Activated naive CD8-positive, alpha-beta T cell treated with anti-CD3 and anti-CD28 coated beads, Interleukin-2, amount 10 ng/mL, durations not matched to agents 7 days and 5 days (primary cell): ENCODE measurements at regions not wholly inside any gene's neighbourhood (a gene's known extent, or its start where the extent isn't known, plus 50 kb on each side); places are given as distances from the start of the nearest gene placed in this dataset.
"Not testable (repeated sequence)": the region's sequence is repeated elsewhere in the genome, so short reads cannot be mapped to it uniquely, and the experiment has no call there.

Experiments used
- ATAC-seq: fragments of 150-1000 bp; cut with Tn5 transposase; one replicate; pipeline ENCODE4 v1.10.0; 2021; ENCODE audit warnings: low read depth, moderate library complexity
- POLR2A ChIA-PET: fragments of 350-600 bp; sonication (Branson Sonifier 250); formaldehyde crosslinking; loops from one replicate; lab custom pipeline; 2021; ENCODE audit warnings: antibody characterized with exemption; lab: Charles Lee
- DNase-seq: peaks from one replicate; pipeline ENCODE4 v3.0.0; 2021
- H3K27ac Mint-ChIP-seq: one replicate; pipeline ENCODE4 v1.8.0; 2022; ENCODE audit warnings: mild to moderate bottlenecking, mixed read lengths
- H3K27me3 Mint-ChIP-seq: one replicate; pipeline ENCODE4 v1.8.0; 2022; ENCODE audit warnings: mild to moderate bottlenecking, moderate library complexity, mixed read lengths
- H3K36me3 Mint-ChIP-seq: one replicate; pipeline ENCODE4 v1.8.0; 2021; ENCODE audit warnings: mild to moderate bottlenecking, mixed read lengths
- H3K4me1 Mint-ChIP-seq: one replicate; pipeline ENCODE4 v1.8.0; 2021; ENCODE audit warnings: mixed read lengths
- H3K4me3 Mint-ChIP-seq: one replicate; pipeline ENCODE4 v1.8.0; 2022; ENCODE audit warnings: mild to moderate bottlenecking, moderate library complexity, mixed read lengths
- H3K9me3 Mint-ChIP-seq: one replicate; pipeline ENCODE4 v1.8.0; 2021; ENCODE audit warnings: mixed read lengths

DNA sequence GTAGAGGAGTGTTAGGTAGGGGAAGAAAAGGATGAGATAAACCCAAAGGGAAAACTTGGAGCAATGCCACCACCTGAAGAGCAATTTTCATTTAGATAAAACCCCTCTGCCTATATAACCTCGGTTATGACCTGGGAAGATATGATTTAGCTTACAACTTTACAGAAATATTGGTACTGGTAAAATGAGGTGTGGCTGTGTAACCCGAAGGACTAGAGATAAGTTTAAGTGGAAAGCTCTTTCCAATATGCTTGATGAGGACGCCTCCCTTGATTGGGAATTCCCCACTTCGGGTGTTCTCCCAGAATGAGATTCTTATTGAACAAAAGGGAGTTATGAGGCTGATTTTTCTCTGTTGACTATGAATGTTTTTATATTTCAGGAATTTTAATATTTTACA lies 109.5 kb upstream of the CDK6 start:
- Mint-ChIP-seq H3K9me3 (peaks cover 12% of the 10 kb centered on the region), H3K36me3 (peaks cover 1% of the 10 kb centered on the region), H3K27ac (no peak overlapping the region), H3K27me3 (no peaks in the 10 kb centered on the region), H3K4me3 (no peak overlapping the region), H3K4me1 (no peaks in the 10 kb centered on the region)
- POLR2A ChIA-PET, result no interaction called here
- ATAC-seq (no peak), DNase-seq (no peak)

DNA sequence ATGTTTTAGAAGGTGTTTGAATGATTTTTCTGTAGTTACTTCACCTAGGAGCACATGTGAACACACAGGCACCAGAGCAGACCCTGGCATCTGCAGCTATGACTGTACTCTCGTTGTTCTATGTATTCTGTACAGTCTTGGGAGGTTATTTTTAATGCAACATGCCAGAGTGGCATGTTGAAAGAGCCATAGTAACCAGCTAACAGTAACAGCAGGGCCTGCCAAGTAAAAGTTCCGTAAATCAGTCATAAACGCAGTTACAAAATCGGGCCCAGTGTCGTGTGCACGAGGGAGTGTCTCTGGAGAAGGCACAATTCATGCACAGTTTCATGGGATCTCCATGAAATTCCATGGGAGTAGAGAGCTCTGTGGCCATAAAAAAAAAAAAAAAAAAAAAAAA lies 108.3 kb upstream of the CDK6 start:
- H3K4me3 Mint-ChIP-seq, result no peak overlapping the region
- H3K27ac Mint-ChIP-seq, result no peak overlapping the region
- H3K27me3 Mint-ChIP-seq, result no peaks in the 10 kb centered on the region
- peaks cover 1% of the 10 kb centered on the region for H3K36me3 Mint-ChIP-seq
- peaks cover 20% of the 10 kb centered on the region for H3K9me3 Mint-ChIP-seq
- no peak for ATAC-seq
- POLR2A ChIA-PET, result no interaction called here
- DNase-seq, result no peak
- no peaks in the 10 kb centered on the region for H3K4me1 Mint-ChIP-seq

DNA sequence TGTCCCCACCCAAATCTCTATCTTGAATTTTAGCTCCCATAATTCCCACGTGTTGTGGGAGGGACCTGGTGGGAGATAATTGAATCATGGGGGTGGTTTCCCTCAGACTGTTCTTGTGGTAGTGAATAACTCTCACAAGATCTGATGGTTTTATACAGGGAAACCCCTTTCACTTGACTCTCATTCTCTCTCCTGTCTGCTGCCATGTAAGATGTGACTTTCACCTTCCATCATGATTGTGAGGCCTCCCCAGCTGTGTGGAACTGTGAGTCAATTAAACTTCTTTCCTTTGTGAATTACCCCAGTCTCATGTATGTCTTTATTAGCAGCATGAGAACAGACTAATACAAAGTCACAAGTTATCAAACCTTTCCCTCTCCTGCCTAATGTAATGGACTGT lies 106.3 kb upstream of the CDK6 start:
- H3K4me1 Mint-ChIP-seq, H3K36me3 Mint-ChIP-seq, H3K27ac Mint-ChIP-seq, ATAC-seq, DNase-seq, H3K27me3 Mint-ChIP-seq, POLR2A ChIA-PET, H3K4me3 Mint-ChIP-seq: not testable (repeated sequence)
- peaks cover 28% of the 10 kb centered on the region for H3K9me3 Mint-ChIP-seq

DNA sequence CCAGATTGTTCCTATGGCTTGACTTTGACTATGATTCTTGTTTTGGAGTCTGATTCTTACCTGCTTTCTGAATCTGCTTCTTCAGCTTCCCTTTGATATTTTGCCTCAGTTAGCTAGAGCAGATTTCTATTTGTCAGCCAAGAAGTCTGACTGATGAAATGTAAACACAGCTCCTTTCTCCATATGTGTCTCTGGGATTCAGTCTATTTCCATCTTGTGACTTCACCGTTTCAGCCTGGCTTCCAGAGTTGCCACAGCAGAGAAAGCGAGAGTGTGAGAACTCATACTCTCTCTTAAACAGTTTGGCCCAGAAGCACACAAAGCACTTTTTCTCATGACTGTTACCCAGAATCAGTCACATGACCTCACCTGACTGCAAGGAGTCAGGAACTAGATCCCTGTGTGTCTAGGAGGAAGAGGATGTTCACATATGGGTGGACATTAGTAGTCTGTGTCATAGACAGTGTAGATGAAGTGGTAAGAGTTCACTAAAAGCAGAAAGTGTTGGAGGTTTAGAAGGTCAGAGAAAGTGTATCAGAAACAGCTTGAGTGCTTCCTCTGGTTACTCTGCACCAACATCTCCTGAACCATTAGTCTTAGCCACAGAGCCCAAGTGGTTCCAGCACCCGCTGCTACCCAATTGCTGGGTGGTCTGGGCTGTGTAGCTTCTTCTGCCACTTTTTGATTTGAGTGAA lies 103.4 kb upstream of the CDK6 start:
- Mint-ChIP-seq H3K27me3 (no peaks in the 10 kb centered on the region), H3K4me1 (no peaks in the 10 kb centered on the region), H3K36me3 (peaks cover 1% of the 10 kb centered on the region), H3K4me3 (no peak overlapping the region), H3K9me3 (peaks cover 29% of the 10 kb centered on the region), H3K27ac (no peak overlapping the region)
- ATAC-seq, result no peak
- DNase-seq, result no peak
- POLR2A ChIA-PET, result no interaction called here

DNA sequence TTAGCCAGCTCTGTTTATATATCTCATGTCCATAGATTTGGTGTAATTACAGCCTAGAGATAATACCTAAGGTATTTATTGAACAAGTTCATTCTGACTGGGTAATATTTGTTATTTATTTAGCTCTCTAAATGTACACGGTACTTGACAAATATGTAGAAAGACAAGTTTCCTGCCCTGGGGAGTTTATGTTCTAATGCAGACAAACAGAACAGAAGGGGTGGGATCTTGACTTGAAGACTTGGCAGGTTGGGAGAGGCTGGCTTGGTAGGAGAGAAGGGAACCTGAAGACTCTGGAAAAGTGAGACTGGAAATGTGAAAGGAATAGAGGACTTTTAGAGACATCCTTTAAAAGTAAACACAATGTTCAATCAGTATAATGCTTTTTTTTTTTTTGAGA lies 97.7 kb upstream of the CDK6 start:
- H3K27ac Mint-ChIP-seq, result no peak overlapping the region
- H3K27me3 Mint-ChIP-seq, result peaks cover 7% of the 10 kb centered on the region
- no peak for DNase-seq
- ATAC-seq, result no peak
- peaks cover 3% of the 10 kb centered on the region for H3K36me3 Mint-ChIP-seq
- POLR2A ChIA-PET, result no interaction called here
- peaks cover 16% of the 10 kb centered on the region for H3K9me3 Mint-ChIP-seq
- H3K4me1 Mint-ChIP-seq, result no peaks in the 10 kb centered on the region
- H3K4me3 Mint-ChIP-seq, result no peak overlapping the region

DNA sequence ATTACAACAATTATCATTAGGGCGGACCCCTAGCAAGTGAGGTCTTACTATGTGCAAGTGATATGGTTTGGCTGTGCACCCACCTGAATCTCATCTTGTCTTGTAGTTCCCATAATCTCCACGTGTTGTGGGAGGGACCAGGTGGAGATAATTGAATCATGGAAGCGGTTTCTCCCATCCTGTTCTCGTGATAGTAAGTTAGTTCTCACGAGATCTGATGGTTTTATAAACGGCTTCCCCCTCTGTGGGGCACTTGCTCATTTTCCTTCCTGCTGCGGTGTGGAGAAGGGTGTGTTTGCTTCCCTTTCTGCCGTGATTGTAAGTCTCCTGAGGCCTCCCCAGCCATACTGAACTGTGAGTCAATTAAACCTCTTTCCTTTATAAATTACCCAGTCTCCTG lies 96.1 kb upstream of the CDK6 start:
- Mint-ChIP-seq H3K4me3 (no peak overlapping the region), H3K4me1 (no peaks in the 10 kb centered on the region), H3K27ac (no peak overlapping the region), H3K27me3 (peaks cover 7% of the 10 kb centered on the region), H3K9me3 (peaks cover 15% of the 10 kb centered on the region), H3K36me3 (peaks cover 3% of the 10 kb centered on the region)
- DNase-seq (no peak), ATAC-seq (no peak)
- POLR2A ChIA-PET, result interaction anchor here (0.7 kb wide), 1 partner anchor 924 kb away, joined by 8 read pairs; no protein-coding TSS in a partner anchor

DNA sequence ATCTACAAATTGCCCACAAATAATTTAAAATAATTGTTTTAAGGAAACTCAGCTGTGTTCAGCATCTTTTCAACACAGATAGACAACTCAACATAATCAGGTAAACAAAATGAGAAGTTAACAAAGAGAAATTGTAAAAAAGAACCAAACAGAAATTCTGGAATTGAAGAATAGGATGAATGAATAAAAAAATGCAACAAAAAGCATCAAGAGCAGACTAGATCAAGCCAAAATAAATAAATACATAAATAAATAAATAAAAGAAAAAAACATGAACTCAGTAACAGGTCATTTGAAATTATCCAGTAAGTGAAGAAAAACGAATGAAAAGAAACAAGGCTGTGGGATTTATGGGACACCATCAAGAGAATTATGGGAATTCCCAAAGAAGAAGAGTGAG lies 94.0 kb upstream of the CDK6 start:
- POLR2A ChIA-PET, result no interaction called here
- Mint-ChIP-seq H3K27ac (no peak overlapping the region), H3K27me3 (peaks cover 7% of the 10 kb centered on the region), H3K9me3 (peaks cover 14% of the 10 kb centered on the region), H3K36me3 (peaks cover 3% of the 10 kb centered on the region), H3K4me1 (no peaks in the 10 kb centered on the region), H3K4me3 (no peak overlapping the region)
- ATAC-seq (no peak), DNase-seq (no peak)

DNA sequence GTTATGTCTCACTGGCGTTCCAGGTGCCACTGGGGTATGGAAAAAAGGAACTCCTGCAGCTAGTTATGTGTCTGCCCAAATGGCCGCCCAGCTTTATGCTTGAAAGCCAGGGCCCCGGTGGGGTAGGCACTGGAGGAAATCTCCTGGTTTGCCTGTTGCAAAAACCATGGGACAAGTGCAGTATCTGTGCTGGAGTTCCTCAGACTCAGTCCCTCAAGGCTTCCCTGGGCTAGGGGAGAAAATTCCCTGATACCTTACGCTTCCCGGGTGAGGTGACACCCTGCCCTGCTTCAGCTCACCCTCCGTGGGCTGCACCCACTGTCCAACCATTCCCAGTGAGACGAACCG lies 90.3 kb upstream of the CDK6 start:
- no peaks in the 10 kb centered on the region for H3K27me3 Mint-ChIP-seq
- peaks cover 16% of the 10 kb centered on the region for H3K9me3 Mint-ChIP-seq
- H3K27ac Mint-ChIP-seq, result no peak overlapping the region
- no peaks in the 10 kb centered on the region for H3K4me1 Mint-ChIP-seq
- ATAC-seq (no peak), DNase-seq (no peak)
- no peak overlapping the region for H3K4me3 Mint-ChIP-seq
- POLR2A ChIA-PET, result interaction anchor here (0.6 kb wide), 1 partner anchor 131 kb away, joined by 3 read pairs; no protein-coding TSS in a partner anchor
- H3K36me3 Mint-ChIP-seq, result peaks cover 4% of the 10 kb centered on the region

DNA sequence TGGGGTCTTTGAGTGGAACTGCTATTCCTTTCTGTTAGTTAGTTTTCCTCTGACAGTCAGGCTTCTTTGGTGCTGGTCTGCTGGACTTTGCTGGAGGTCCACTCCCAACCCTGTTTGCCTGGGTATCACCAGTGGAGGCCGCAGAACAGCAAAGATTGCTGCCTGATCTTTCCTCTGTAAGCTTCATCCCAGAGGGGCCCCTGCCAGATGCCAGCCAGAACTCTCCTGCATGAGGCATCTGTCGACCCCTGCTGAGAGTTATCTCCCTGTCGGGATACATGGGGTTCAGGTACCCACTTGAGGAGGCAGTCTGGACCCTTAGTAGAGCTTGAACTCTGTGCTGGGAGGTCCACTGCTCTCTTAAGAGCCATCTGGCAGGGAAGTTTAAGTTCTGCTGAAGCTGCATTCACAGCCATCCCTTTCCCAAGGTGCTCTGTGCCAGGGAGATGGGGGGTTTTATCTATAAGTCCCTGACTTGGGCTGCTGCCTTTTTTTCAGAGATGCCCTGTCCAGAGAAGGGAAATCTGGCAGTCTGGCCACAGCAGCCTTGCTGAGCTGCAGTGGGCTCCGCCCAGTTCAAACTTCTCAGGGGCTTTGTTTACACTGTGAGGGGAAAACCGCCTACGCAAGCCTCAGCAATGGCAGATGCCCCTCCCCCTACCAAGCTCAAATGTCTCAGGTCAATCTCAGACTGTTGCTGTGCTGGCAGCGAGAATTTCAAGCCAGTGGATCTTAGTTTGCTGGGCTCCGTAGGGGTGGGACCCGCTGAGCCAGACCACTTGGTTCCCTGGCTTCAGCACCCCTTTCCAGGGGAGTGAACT lies 89.7 kb upstream of the CDK6 start:
- Mint-ChIP-seq H3K4me3 (no peak overlapping the region), H3K27me3 (no peaks in the 10 kb centered on the region), H3K36me3 (peaks cover 4% of the 10 kb centered on the region), H3K27ac (no peak overlapping the region), H3K9me3 (peaks cover 15% of the 10 kb centered on the region), H3K4me1 (no peaks in the 10 kb centered on the region)
- no peak for DNase-seq
- POLR2A ChIA-PET, result no interaction called here
- ATAC-seq, result no peak

DNA sequence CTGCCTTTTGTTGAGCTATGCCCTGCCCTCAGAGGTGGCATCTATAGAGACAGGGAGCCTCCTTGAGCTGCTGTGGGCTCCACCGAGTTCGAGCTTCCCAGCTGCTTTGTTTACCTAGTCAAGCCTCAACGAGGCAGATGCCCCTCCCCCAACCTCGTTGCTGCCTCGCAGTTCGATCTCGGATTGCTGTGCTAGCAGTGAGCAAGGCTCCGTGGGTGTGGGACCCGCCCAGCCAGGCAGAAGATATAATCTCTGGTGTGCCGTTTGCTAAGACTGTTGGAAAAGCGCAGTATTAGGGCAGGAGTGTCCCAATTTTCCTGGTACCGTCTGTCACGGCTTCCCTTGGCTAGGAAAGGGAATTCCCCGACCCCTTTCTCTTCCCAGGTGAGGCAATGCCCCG lies 88.4 kb upstream of the CDK6 start:
- DNase-seq (no peak), ATAC-seq (no peak)
- H3K27me3 Mint-ChIP-seq, result peaks cover 2% of the 10 kb centered on the region
- peaks cover 3% of the 10 kb centered on the region for H3K36me3 Mint-ChIP-seq
- no peak overlapping the region for H3K27ac Mint-ChIP-seq
- POLR2A ChIA-PET, result no interaction called here
- no peaks in the 10 kb centered on the region for H3K4me1 Mint-ChIP-seq
- H3K4me3 Mint-ChIP-seq, result no peak overlapping the region
- peaks cover 20% of the 10 kb centered on the region for H3K9me3 Mint-ChIP-seq

DNA sequence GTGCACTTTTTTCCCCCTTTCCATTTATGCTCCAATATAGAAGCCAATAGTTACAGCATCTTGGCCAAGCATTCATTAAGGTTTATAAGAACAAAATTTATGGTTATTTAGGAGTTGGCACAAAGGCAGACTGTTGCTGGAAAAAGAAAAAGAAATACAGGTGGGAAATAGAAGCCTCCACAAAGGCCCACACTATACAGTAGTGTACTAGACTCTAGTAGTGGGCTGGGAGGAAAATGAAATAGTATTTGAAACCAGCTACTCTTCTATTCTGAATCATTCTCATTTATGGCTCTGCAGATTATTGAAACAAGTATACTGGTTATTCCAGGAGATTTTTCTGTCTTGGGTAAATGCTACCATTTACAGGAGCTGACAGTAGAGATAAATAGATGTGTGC lies 80.9 kb upstream of the CDK6 start:
- DNase-seq (no peak), ATAC-seq (no peak)
- peaks cover 2% of the 10 kb centered on the region for H3K27me3 Mint-ChIP-seq
- H3K9me3 Mint-ChIP-seq, result peaks cover 7% of the 10 kb centered on the region
- H3K4me1 Mint-ChIP-seq, result no peaks in the 10 kb centered on the region
- POLR2A ChIA-PET, result no interaction called here
- H3K4me3 Mint-ChIP-seq, result no peak overlapping the region
- no peak overlapping the region for H3K27ac Mint-ChIP-seq
- H3K36me3 Mint-ChIP-seq, result no peaks in the 10 kb centered on the region

DNA sequence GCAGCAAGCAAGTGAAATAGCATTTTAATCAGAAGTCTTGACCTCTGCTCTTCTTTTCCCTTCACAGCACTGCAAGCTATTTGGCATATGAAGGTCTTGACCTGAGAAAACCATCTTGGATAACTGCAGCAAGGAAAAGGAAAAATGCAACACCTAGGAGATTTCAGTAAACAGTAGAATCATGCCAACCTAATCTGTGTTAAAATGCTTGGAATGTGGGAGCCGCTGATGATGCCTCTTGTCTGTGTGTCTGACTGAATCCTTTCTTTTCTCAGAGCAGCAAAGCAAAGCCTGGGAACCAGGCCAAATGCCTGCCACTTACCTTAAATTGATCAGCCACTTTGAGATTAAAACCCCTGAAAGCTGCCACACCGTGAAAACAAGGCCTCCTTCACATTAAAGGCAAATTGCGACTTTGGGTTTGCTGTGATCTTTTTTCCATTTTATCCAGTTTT lies 80.4 kb upstream of the CDK6 start:
- no peak for ATAC-seq
- POLR2A ChIA-PET, result no interaction called here

DNA sequence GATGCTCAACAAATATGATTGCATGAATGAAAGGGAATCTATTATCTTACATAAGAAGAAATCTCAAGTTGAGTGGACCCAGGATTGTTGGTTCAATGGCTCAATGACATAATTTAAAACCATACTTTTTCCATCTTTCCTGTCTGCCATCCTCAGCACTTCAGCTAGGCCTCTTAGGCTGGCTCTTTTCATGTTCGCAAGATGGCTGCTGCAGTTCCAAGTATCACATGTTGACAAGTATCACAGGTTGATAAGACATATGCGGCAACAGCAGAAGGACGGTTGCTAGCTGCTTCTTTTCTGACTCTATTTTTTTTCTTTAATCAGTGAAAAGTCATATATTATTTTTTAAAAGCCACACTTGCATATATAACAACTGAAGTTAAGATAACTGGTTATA lies 79.0 kb upstream of the CDK6 start:
- no peak for ATAC-seq
- H3K27ac Mint-ChIP-seq, result no peak overlapping the region
- H3K4me3 Mint-ChIP-seq, result no peak overlapping the region
- H3K4me1 Mint-ChIP-seq, result no peaks in the 10 kb centered on the region
- H3K36me3 Mint-ChIP-seq, result peaks cover 2% of the 10 kb centered on the region
- POLR2A ChIA-PET, result no interaction called here
- no peak for DNase-seq
- H3K27me3 Mint-ChIP-seq, result no peaks in the 10 kb centered on the region
- H3K9me3 Mint-ChIP-seq, result peaks cover 2% of the 10 kb centered on the region

More for the DNA sequence above, 80.4 kb upstream of the CDK6 start:
- Mint-ChIP-seq H3K36me3 (no peaks in the 10 kb centered on the region), H3K27me3 (peaks cover 2% of the 10 kb centered on the region), H3K4me1 (no peaks in the 10 kb centered on the region), H3K9me3 (peaks cover 7% of the 10 kb centered on the region), H3K4me3 (no peak overlapping the region), H3K27ac (no peak overlapping the region)
- no peak for DNase-seq

DNA sequence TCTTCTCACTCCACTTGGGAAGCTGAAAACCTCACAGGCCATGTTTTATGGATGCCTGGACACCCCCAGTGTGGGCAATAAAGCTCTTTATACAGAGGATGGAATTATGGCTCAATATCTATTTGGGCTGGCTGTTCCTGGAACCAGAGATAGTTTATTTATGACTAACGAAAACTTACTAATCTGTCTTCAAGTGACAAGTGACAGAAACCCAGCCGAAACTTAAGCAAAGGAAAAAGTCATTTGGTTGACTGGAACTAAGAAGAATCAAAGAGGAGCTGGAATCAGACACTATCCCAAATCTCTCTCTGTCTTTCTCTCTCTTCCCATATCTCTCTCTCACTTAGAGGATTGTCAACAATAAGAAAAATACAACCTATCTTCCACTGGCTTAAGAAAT lies 78.3 kb upstream of the CDK6 start:
- Mint-ChIP-seq H3K4me1 (no peaks in the 10 kb centered on the region), H3K27ac (no peak overlapping the region), H3K9me3 (peaks cover 3% of the 10 kb centered on the region), H3K36me3 (peaks cover 2% of the 10 kb centered on the region), H3K4me3 (no peak overlapping the region), H3K27me3 (no peaks in the 10 kb centered on the region)
- ATAC-seq (no peak), DNase-seq (no peak)
- POLR2A ChIA-PET, result no interaction called here
